ENCODE measurements at regions not wholly inside any gene's neighbourhood (a gene's known extent, or its start where the extent isn't known, plus 50 kb on each side); places are given as distances from the start of the nearest gene placed in this dataset.

- no peak for TF ChIP-seq CTCF (IDR thresholded peaks at IDR 0.05)
- TF ChIP-seq POLR2A (IDR thresholded peaks at IDR 0.05): no peak
These were observed 115.2 kb downstream of the SLC5A7 start for GRCh38 chr2:108101481-108101880.

Measured in esophagus squamous epithelium (tissue), 4 donors.